Fibroblast of skin of back (primary cell): ENCODE measurements at regions not wholly inside any gene's neighbourhood (a gene's known extent, or its start where the extent isn't known, plus 50 kb on each side); places are given as distances from the start of the nearest gene placed in this dataset.

Experiments
- DNase-seq: peaks from one replicate; pipeline ENCODE4 v3.0.0-alpha.2; 2013

DNA sequence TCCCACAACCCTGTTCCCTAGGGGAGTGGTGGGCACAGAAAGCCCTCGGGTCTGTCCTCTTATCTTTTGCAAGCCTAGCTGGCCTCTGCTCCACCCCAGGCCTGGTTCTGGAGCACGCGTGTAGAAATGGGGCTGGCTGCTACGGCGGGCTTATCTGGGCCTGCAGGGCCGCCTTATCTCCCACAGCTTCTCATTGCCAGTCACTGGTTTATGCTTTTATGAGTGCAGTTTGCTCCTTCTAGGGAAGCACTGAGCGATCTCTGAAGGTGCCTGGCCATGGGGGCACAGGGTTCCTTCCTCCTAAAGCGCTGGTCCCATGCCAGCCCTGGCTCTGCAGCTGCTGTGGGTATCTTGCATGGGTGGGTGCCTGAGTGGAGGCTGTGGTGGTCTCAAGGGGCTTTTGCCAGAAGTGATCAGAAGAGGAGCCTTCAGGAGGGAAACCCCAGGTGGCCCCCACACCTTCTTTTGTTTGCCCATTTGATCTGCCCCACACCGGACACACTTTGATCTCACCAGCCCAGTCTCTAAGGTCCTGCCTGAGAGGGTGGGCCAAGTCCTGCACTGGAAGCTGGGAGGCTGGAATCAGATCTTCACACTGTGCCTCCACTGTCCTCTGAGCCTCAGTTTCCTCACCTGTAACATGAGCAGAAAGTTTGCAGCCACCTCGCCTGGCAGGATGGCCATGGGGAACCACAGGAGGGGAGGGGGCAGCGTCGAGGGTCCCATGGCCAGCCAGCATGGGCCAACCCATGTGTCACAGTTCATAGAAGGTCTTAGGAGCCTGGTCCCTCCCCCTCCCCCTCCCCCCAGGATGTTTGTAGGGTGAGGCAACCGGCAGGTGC, 86.6 kb upstream of the FGF3 start:
- DNase-seq, result no peak

DNA sequence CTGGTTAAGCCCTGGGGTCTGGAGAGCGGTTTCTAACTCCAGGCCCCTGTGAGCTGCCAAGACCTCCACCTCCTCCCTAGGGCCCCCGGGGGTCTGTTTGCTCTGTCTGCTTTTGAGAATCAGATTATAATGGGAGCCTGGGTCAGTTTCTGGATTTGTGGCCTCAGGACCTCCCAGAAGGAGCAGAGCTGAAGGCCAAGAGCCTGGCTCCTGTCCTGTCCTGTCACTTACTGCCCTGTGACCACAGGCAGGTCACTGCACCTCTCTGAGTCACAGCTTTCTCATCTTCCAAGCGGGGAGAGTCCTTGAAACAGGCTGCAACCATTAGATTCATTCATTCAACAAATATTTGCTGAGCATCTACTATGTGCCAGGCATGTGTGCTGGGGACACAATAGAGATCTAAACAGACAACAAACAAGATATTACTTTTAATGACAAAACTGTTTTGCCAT, 87.3 kb upstream of the FGF3 start:
- DNase-seq, result no peak

GRCh38 chr11:69907611-69908010, 88.4 kb upstream of the FGF3 start:
- DNase-seq, result no peak

GRCh38 chr11:69908511-69909220, 89.5 kb upstream of the FGF3 start:
- no peak for DNase-seq

GRCh38 chr11:69909561-69910518, 90.6 kb upstream of the FGF3 start:
- DNase-seq, result peak; percentile 17

GRCh38 chr11:69910519-69911309, 91.5 kb upstream of the FGF3 start:
- no peak for DNase-seq

DNA sequence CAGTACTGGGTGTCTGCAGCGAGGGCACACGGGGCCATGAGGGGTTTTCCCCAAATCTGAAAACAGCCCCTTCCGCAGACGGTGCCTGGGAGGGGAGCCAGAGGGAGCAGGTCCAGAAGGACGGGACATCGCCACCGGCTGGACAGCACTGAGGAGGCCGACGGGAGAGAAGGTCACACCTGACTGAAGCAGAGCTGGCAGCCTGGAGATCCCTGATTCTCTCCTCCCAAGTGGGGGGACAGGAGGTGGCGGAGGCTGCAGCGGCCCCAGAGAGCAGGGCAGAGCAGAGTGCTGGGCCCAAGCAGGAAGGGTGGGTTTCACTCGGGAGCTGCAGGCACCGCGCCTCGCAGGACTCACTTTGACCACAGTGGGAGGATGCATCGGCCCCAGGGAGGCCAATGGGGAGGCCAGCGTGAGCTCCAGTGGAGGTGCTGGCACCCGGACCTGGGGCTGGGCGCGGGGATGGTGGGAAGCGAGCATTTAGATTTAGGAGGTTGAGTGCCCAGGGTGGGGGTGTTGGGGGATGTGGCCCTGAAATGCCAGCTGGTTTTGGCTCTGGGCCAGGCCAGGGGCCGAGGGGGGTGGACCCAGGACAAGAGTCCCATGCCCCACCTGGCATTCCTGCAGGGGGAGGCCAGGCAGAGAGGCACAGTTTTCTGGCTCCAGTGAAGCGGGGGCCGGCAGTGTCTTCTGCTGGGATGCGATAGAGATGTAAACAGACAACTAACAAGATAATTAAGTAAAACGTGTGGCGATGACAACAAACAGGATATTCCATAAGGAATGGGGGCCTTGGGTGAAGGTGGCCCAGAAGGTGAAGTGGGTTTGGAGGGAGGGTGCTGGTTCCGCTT, 92.3 kb upstream of the FGF3 start:
- DNase-seq, result no peak

DNA sequence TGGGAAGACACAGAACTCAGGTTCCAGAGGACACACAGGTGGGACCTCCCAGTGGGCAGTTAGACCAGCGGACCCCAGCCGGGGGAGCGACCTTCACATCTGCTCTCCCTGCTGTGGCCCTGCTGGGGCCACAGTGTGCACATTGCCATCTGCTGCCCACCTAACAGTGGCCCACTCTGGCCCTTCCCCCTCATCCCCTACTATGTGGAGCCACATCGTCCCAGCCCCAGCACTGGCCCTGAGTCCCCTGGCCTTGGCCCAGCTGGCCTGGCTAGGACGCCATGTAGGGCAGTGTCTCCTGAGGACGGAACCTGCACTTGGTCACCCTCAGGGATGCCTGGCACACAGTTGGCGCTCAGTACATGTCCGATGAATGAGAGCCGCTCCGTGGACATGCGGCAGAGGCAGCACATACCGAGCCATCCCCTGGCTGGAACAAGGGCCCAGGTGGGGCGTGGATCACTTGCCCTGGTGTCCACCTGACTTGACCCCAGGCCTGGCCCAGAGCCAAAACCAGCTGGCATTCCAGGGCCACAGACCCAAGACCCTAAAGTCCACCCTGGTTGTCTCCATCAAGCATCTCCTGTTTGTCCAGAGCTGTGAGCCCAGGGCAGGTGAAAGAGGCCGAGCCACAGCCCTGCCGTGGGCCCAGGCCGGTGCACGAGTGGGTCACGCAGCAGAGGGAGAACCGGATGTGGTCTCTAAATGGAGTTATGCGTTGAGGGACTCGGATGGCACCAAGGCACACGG, 93.1 kb upstream of the FGF3 start:
- DNase-seq, result no peak

DNA sequence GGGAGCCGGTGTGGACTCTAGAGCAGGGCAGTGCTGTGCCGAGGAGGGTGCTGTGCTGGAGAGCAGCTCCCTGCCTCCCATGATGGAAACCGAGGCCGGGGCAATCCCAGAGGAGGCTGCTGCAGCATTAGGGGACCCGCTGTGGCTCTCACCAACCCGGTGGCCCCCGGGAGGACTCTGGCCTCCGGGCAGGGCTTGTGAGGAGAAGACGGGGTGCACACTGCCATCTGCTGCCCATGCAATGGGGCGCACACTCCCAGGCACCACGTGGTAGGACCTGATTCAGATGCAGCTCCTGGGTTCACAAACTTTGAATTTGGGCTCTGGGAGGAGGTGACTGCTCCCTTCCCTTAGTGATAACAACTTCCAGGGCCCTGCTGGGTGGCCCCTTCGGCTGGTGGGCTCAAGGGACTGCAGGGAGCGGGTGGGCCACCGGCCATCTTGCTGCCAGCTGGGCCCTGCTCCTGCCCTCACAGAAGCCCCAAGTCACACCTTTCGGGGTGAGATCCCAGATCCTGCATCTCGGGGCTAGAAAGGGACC, 93.8 kb upstream of the FGF3 start:
- DNase-seq, result no peak

DNA sequence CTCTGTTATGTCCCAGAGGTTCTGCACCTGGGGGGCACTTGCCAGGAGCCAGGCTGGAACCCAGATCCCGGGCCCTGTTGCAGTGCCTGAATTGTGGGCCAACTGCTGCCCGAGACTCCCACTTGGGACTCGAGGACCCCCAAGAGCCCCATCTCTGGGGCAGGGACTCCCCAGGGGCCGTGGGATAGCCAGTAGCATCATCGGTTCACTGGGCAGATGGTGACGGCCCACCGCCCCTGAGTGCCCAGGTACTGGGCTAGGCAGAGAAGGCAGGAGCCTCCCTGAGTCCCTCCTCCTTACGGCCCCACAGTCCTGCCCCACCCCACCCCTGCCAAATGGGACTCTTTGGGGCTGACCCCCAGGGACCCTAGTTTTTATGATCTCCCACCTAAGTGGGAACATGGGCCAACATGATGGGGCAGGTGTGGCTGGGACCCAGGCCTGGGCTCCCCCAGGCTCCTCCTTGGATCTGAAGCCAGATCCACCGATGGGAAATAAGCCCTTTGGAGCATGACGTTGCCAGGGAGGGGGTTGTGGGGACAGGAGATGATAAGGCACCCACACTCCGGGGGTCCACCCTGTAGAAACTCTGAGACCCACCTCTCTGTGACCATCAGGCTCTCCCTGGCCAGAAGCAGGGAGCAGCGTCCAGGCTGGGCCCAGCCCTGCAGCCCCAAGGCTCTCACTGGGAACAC, 94.5 kb upstream of the FGF3 start:
- DNase-seq, result no peak

DNA sequence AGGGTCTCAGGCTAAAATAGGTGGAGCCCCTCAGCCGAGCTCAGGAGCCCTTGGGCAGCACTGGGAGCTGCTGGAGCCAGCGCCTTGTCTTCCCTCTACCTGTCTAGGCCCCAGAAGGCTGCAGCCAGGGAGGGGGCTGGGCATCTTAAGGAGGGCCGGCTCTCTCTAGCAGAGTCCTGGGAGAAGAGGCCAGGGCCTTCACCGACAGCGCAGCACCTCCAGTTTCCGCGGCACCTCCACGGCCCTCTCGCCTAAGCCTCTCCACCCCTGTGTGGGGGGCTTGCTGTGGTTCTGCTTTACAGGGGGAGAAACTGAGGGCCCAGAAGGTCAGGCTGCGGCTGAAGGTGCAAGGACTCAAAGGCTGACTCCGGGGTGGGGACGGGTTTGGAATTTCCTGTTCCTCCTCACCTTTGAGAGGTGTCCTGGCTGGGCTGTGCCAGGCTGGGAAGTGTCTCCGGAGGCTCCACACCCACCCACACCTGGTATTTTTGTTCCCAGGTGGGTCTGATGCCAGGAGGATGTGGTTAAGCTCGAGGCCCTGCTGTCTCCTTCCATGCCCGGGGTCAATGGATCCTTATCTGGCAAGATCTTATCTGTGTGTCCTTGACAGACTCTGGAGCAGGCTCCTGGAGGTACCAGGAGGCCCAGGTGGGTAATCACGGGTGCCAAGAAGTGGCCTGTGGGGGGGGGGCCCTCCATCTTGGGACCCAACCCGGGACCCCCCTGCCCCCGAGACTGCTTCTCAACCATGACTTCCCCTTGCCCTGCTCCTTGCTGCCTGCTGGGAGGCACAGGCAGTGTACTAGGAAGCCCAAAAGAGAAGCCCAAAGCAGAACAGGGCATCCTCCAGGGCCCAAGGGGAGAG, 95.3 kb upstream of the FGF3 start:
- DNase-seq, result no peak

DNA sequence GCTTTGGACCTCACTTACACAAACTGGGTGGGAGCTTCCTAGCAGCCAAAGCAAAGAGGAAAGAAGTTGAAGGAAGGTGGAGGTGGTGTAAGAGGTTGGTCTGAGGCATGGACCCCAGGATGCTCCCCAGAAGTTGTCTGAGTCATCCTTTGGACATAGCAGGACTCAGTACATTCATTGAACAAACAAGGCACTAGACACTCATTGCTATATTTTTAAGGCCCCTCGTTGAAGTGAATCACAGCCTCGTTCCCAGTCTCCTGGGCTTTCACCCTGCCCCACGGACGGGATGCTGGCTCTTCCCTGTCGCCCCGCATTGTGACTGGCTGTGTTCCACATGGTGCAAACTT, 95.9 kb upstream of the FGF3 start:
- DNase-seq, result peak; percentile 83

GRCh38 chr11:69915501-69916250, 96.5 kb upstream of the FGF3 start:
- peak; percentile 84 for DNase-seq

DNA sequence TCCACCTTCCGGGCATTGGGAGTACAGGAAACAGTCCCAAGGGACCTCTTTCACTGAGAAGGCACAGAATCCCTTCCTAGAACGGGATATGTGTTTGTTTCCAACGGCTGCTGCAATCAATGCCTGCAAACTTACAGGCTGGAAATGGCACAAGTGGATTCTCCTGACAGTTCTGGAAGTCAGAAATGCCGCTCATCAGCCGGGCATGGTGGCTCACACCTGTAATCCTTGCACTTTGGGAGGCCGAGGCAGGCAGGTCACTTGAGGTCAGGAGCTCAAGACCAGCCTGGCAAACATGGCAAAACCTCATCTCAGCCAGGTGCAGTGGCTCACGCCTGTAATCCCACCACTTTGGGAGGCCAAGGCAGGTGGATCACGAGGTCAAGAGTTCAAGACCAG, 97.0 kb upstream of the FGF3 start:
- DNase-seq, result peak; percentile 32

- DNase-seq, result no peak
These were observed 97.7 kb upstream of the FGF3 start for GRCh38 chr11:69916806-69917387.

DNA sequence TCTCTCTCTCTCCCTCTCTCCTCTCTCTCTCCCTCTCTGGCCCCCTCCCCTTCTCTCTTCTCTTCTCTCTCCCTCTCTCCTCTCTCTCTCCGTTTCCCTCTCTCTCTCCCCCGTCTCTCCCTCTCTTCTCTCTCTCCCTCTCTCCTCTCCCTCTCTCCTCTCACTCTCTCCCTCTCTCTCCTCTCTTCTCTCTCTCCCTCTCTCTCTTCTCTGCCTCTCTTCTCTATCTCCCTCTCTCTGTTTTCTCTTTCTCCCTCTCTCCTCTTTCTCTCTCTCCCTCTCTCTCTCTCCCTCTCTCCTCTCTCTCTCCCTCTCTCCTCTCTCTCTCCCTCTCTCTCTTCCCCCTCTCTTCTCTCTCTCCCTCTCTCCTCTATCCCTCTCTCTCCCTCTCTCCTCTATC, 98.3 kb upstream of the FGF3 start:
- no peak for DNase-seq

GRCh38 chr11:69918231-69918937, 99.2 kb upstream of the FGF3 start:
- DNase-seq, result no peak
